ENCODE measurements at regions not wholly inside any gene's neighbourhood (a gene's known extent, or its start where the extent isn't known, plus 50 kb on each side); places are given as distances from the start of the nearest gene placed in this dataset.
A peak's percentile ranks its signal among the peaks of the same experiment; 100 is the strongest.

- ATAC-seq, result no peak
These were observed 181.3 kb upstream of the DMRT1 start for GRCh38 chr9:660227-660626.

GRCh38 chr9:663541-663940, 178.0 kb upstream of the DMRT1 start:
- no peak for ATAC-seq

More at GRCh38 chr9:660227-660626, 181.3 kb upstream of the DMRT1 start:
- peaks cover 0 to 3% of the 10 kb centered on the region in 2 donors for H3K4me1 ChIP-seq
- no peaks in the 10 kb centered on the region for H3K9me3 ChIP-seq
- intact Hi-C loops (cut with DNase I), result no loop called here
- no peaks in the 10 kb centered on the region for H3K27me3 ChIP-seq
- TF ChIP-seq CTCF (IDR thresholded peaks at IDR 0.05), result no peak
- no peaks in the 10 kb centered on the region for H3K36me3 ChIP-seq
- H3K27ac ChIP-seq, result no peak overlapping the region
- no peak overlapping the region for H3K4me3 ChIP-seq
- DNase-seq, result no peak

GRCh38 chr9:665296-665695, 176.2 kb upstream of the DMRT1 start:
- no peak overlapping the region for H3K4me3 ChIP-seq
- ATAC-seq (no peak), DNase-seq (no peak)
- H3K27ac ChIP-seq, result no peak overlapping the region
- H3K4me1 ChIP-seq, result no peaks in the 10 kb centered on the region
- TF ChIP-seq CTCF (IDR thresholded peaks at IDR 0.05), result no peak
- no peaks in the 10 kb centered on the region for H3K27me3 ChIP-seq
- intact Hi-C loops (cut with DNase I), result no loop called here
- peaks cover 0 to 7% of the 10 kb centered on the region in 2 donors for H3K9me3 ChIP-seq
- no peaks in the 10 kb centered on the region for H3K36me3 ChIP-seq

More at GRCh38 chr9:663541-663940, 178.0 kb upstream of the DMRT1 start:
- no peak overlapping the region for H3K27ac ChIP-seq
- H3K36me3 ChIP-seq, result no peaks in the 10 kb centered on the region
- no peaks in the 10 kb centered on the region for H3K27me3 ChIP-seq
- H3K4me1 ChIP-seq, result no peaks in the 10 kb centered on the region
- DNase-seq, result no peak
- TF ChIP-seq CTCF (IDR thresholded peaks at IDR 0.05), result no peak
- no peaks in the 10 kb centered on the region for H3K9me3 ChIP-seq
- H3K4me3 ChIP-seq, result no peak overlapping the region
- intact Hi-C loops (cut with DNase I), result no loop called here

- Histone ChIP-seq H3K9me3 (peaks cover 0 to 7% of the 10 kb centered on the region in 2 donors), H3K4me1 (no peaks in the 10 kb centered on the region), H3K27ac (no peak overlapping the region), H3K36me3 (no peaks in the 10 kb centered on the region), H3K4me3 (no peak overlapping the region), H3K27me3 (no peaks in the 10 kb centered on the region)
- intact Hi-C loops (cut with DNase I), result no loop called here
- ATAC-seq (peak; percentile 87), DNase-seq (no peak)
- TF ChIP-seq CTCF (IDR thresholded peaks at IDR 0.05), result no peak
These were observed 169.5 kb upstream of the DMRT1 start for GRCh38 chr9:671997-672396.

- no peak overlapping the region for H3K27ac ChIP-seq
- peaks cover 0 to 7% of the 10 kb centered on the region in 2 donors for H3K9me3 ChIP-seq
- no peak for TF ChIP-seq CTCF (IDR thresholded peaks at IDR 0.05)
- H3K4me1 ChIP-seq, result peaks cover 0 to 7% of the 10 kb centered on the region in 2 donors
- intact Hi-C loops (cut with DNase I), result no loop called here
- no peaks in the 10 kb centered on the region for H3K27me3 ChIP-seq
- DNase-seq (no peak), ATAC-seq (no peak)
- H3K4me3 ChIP-seq, result no peak overlapping the region
- no peaks in the 10 kb centered on the region for H3K36me3 ChIP-seq
These were observed 168.6 kb upstream of the DMRT1 start for GRCh38 chr9:672851-673250.

Measured in left lung (tissue), 4 donors.